Mammary epithelial cell (primary cell): ENCODE measurements at regions not wholly inside any gene's neighbourhood (a gene's known extent, or its start where the extent isn't known, plus 50 kb on each side); places are given as distances from the start of the nearest gene placed in this dataset.

Experiments
- EZH2 ChIP-seq: IDR thresholded peaks from 2 replicates; pipeline ENCODE4 v1.6.1; 2012; ENCODE audit warnings: low read length, inconsistent platforms, borderline replicate concordance
- TF ChIP-seq, protein P1 (sequence below), 2 donors: IDR thresholded peaks in 1 of 2; conservative IDR thresholded peaks in 1 of 2; 2 replicates each; pipeline ENCODE4 v1.5.1; 2011 to 2012; ENCODE audit warnings: inconsistent platforms in 2 of 2, low read length in 2 of 2, mild to moderate bottlenecking in 2 of 2, control low read depth in 1 of 2, low read depth in 1 of 2; ENCODE audit not compliant: insufficient read depth in 1 of 2; ENCODE audit errors: extremely low read depth in 1 of 2

DNA sequence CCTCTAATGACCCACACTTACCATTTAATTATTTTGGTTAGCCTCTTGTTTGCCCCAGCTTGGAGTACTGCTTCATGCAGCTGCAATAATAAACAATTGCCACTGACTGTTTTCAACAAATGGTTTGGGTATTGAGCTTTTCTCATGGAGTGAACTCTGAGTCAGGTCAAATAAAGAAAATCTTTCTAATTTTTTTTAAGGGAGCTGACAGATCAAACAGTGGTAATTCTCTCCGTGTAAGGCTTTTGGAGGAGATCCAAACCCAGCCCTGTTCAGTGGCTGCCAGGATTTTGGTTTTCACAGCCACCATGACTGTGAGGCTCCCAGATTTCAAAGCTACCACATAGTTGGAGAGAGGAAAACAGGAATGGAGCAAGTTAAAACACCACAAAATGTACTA lies 110.7 kb upstream of the EFNA5 start:
- no peak for TF ChIP-seq EZH2
- TF ChIP-seq, protein P1, sequence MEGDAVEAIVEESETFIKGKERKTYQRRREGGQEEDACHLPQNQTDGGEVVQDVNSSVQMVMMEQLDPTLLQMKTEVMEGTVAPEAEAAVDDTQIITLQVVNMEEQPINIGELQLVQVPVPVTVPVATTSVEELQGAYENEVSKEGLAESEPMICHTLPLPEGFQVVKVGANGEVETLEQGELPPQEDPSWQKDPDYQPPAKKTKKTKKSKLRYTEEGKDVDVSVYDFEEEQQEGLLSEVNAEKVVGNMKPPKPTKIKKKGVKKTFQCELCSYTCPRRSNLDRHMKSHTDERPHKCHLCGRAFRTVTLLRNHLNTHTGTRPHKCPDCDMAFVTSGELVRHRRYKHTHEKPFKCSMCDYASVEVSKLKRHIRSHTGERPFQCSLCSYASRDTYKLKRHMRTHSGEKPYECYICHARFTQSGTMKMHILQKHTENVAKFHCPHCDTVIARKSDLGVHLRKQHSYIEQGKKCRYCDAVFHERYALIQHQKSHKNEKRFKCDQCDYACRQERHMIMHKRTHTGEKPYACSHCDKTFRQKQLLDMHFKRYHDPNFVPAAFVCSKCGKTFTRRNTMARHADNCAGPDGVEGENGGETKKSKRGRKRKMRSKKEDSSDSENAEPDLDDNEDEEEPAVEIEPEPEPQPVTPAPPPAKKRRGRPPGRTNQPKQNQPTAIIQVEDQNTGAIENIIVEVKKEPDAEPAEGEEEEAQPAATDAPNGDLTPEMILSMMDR (conservative IDR thresholded peaks at IDR 0.05 in 1 of 2, IDR thresholded peaks at IDR 0.05 in 1 of 2; ENCODE audit: extremely low read depth in 1 of 2, insufficient read depth in 1 of 2, low read depth in 1 of 2, low read length in 2 of 2): no peak
